ENCODE measurements at regions not wholly inside any gene's neighbourhood (a gene's known extent, or its start where the extent isn't known, plus 50 kb on each side); places are given as distances from the start of the nearest gene placed in this dataset.

- H3K9me3 Mint-ChIP-seq = no peaks in the 10 kb centered on the region
- peaks cover 7 to 14% of the 10 kb centered on the region in 2 donors for H3K27me3 Mint-ChIP-seq
- CTCF ChIA-PET = interaction anchor here (0.6 to 2.1 kb wide), 7 partner anchors 9 to 1810 kb away, joined by 3 to 19 read pairs (median 3); no protein-coding TSS in a partner anchor
- no peak overlapping the region for H3K4me3 ChIP-seq (ENCODE audit: control insufficient read depth in 1 of 2, extremely low read depth in 1 of 2, low read length in 1 of 2)
- H3K27ac Mint-ChIP-seq = no peak overlapping the region
- H3K9me3 ChIP-seq = no peaks in the 10 kb centered on the region
- POLR2A ChIA-PET = no interaction called here
- no peaks in the 10 kb centered on the region for H3K36me3 Mint-ChIP-seq
- H3K4me1 Mint-ChIP-seq = no peaks in the 10 kb centered on the region
- no peak overlapping the region for H3K27ac ChIP-seq (ENCODE audit: low read length)
- no peak overlapping the region for H3K4me3 Mint-ChIP-seq
- H3K27me3 ChIP-seq (replicated peaks in 1 of 2; ENCODE audit: control insufficient read depth in 2 of 2, extremely low read depth in 1 of 2, insufficient read depth in 2 of 2, low read length in 1 of 2) = peaks cover 0 to 2% of the 10 kb centered on the region in 2 experiments
- WGBS (ENCODE audit: insufficient coverage) = 67% methylated on average over 3 of the region's 4 CpGs
- ATAC-seq (replicated peaks in 1 of 4) (no peak), DNase-seq (no peak)
- H3K4me1 ChIP-seq (ENCODE audit: control insufficient read depth in 1 of 2, extremely low read depth in 1 of 2, insufficient read depth in 2 of 2, low read length in 2 of 2) = no peaks in the 10 kb centered on the region
- no peaks in the 10 kb centered on the region for H3K36me3 ChIP-seq (ENCODE audit: control insufficient read depth in 2 of 2, extremely low read depth in 1 of 2, insufficient read depth in 1 of 2, low read length in 1 of 2)
Observed at GRCh38 chr5:86880344-86880743, 262.6 kb downstream of the COX7C start.

DNA sequence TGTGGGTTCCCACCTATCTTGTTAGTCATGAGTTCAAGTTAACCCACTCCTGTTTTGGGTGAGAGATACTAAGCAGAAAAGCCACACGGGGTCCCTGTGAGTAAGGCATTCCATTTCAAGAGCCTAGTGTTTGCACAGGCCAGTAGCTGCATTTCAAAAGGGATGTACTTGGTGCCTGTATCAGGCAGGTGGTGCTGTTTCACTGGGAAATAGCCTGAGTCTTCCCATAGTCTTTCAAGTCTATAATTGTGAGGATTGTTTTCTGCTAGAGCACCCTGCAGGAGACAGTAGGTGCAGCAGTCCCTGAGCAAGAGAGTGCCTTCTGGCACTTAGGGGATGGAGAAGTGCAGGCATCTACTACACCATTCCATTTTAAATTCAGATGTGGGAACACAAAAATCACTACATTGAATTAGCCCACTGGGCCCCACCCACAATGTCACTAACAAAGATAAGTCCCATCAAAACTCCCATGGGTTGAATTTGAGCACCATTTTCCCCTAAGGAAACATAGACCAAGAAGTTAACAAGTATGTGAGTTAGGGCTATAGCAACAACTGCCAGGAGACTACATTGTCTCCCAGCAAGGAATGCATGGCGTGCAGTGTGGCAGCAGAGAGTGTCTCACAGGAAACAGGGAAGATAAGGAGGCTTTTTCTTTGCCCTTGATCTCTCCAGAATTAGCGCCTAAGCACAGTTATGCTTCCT lies 263.2 kb downstream of the COX7C start:
- WGBS (ENCODE audit: insufficient coverage) = 33% methylated on average over 2 of the region's 3 CpGs

GRCh38 chr5:86881493-86882090 lies 263.9 kb downstream of the COX7C start:
- ChIA-PET POLR2A (no interaction called here), CTCF (interaction anchor here in 1 of 2 donors (2.1 kb wide), 2 partner anchors 87 to 519 kb away, joined by 10 to 19 read pairs; no protein-coding TSS in a partner anchor)
- no peak overlapping the region for H3K4me3 Mint-ChIP-seq
- no peaks in the 10 kb centered on the region for H3K9me3 Mint-ChIP-seq
- no peaks in the 10 kb centered on the region for H3K4me1 Mint-ChIP-seq
- H3K27me3 Mint-ChIP-seq = peaks cover 0 to 6% of the 10 kb centered on the region in 2 donors
- no peaks in the 10 kb centered on the region for H3K9me3 ChIP-seq
- DNase-seq = no peak
- no peak overlapping the region for H3K27ac ChIP-seq (ENCODE audit: low read length)
- 93% methylated on average over 1 of the region's 1 CpG for WGBS (ENCODE audit: insufficient coverage)
- H3K36me3 Mint-ChIP-seq = no peaks in the 10 kb centered on the region
- H3K27ac Mint-ChIP-seq = no peak overlapping the region
- no peaks in the 10 kb centered on the region for H3K4me1 ChIP-seq (ENCODE audit: control insufficient read depth in 1 of 2, extremely low read depth in 1 of 2, insufficient read depth in 2 of 2, low read length in 2 of 2)
- peaks cover 0 to 2% of the 10 kb centered on the region in 2 experiments for H3K27me3 ChIP-seq (replicated peaks in 1 of 2; ENCODE audit: control insufficient read depth in 2 of 2, extremely low read depth in 1 of 2, insufficient read depth in 2 of 2, low read length in 1 of 2)
- H3K36me3 ChIP-seq (ENCODE audit: control insufficient read depth in 2 of 2, extremely low read depth in 1 of 2, insufficient read depth in 1 of 2, low read length in 1 of 2) = no peaks in the 10 kb centered on the region
- no peak for ATAC-seq (replicated peaks in 1 of 4)
- H3K4me3 ChIP-seq (ENCODE audit: control insufficient read depth in 1 of 2, extremely low read depth in 1 of 2, low read length in 1 of 2) = no peak overlapping the region

More for the DNA sequence above, 263.2 kb downstream of the COX7C start:
- CTCF ChIA-PET = interaction anchor here (0.6 to 2.1 kb wide), 6 partner anchors 9 to 1810 kb away, joined by 3 to 19 read pairs (median 4); no protein-coding TSS in a partner anchor
- Histone ChIP-seq H3K4me3 (ENCODE audit: control insufficient read depth in 1 of 2, extremely low read depth in 1 of 2, low read length in 1 of 2) (no peak overlapping the region), H3K27ac (ENCODE audit: low read length) (no peak overlapping the region), H3K9me3 (no peaks in the 10 kb centered on the region), H3K36me3 (ENCODE audit: control insufficient read depth in 2 of 2, extremely low read depth in 1 of 2, insufficient read depth in 1 of 2, low read length in 1 of 2) (no peaks in the 10 kb centered on the region), H3K4me1 (ENCODE audit: control insufficient read depth in 1 of 2, extremely low read depth in 1 of 2, insufficient read depth in 2 of 2, low read length in 2 of 2) (no peaks in the 10 kb centered on the region), H3K27me3 (replicated peaks in 1 of 2; ENCODE audit: control insufficient read depth in 2 of 2, extremely low read depth in 1 of 2, insufficient read depth in 2 of 2, low read length in 1 of 2) (peaks cover 0 to 2% of the 10 kb centered on the region in 2 experiments)
- Mint-ChIP-seq H3K27ac (no peak overlapping the region), H3K4me1 (no peaks in the 10 kb centered on the region), H3K4me3 (no peak overlapping the region), H3K9me3 (no peaks in the 10 kb centered on the region), H3K27me3 (peaks cover 1 to 11% of the 10 kb centered on the region in 2 donors), H3K36me3 (no peaks in the 10 kb centered on the region)
- ATAC-seq (replicated peaks in 1 of 4) (peak; percentile 60 to 86 (median 77)), DNase-seq (peak in 28 of 35 experiments; percentile 0 to 57 (median 5))
- POLR2A ChIA-PET = interaction anchor here in 1 of 2 donors (0.6 kb wide), 1 partner anchor 91 kb away, joined by 3 read pairs; no protein-coding TSS in a partner anchor

GRCh38 chr5:86884608-86885007 lies 266.9 kb downstream of the COX7C start:
- Histone ChIP-seq H3K27ac (ENCODE audit: low read length) (no peak overlapping the region), H3K36me3 (ENCODE audit: control insufficient read depth in 2 of 2, extremely low read depth in 1 of 2, insufficient read depth in 1 of 2, low read length in 1 of 2) (no peaks in the 10 kb centered on the region), H3K9me3 (no peaks in the 10 kb centered on the region), H3K27me3 (replicated peaks in 1 of 2; ENCODE audit: control insufficient read depth in 2 of 2, extremely low read depth in 1 of 2, insufficient read depth in 2 of 2, low read length in 1 of 2) (peaks cover 0 to 2% of the 10 kb centered on the region in 2 experiments), H3K4me3 (ENCODE audit: control insufficient read depth in 1 of 2, extremely low read depth in 1 of 2, low read length in 1 of 2) (no peak overlapping the region), H3K4me1 (ENCODE audit: control insufficient read depth in 1 of 2, extremely low read depth in 1 of 2, insufficient read depth in 2 of 2, low read length in 2 of 2) (no peaks in the 10 kb centered on the region)
- 91% methylated on average over 10 of the region's 16 CpGs for WGBS (ENCODE audit: insufficient coverage)
- ATAC-seq (replicated peaks in 1 of 4) (no peak), DNase-seq (no peak)
- no peak overlapping the region for H3K27ac Mint-ChIP-seq
- ChIA-PET POLR2A (no interaction called here), CTCF (no interaction called here)
- peaks cover 0 to 6% of the 10 kb centered on the region in 2 donors for H3K27me3 Mint-ChIP-seq
- H3K36me3 Mint-ChIP-seq = no peaks in the 10 kb centered on the region
- no peak overlapping the region for H3K4me3 Mint-ChIP-seq
- H3K4me1 Mint-ChIP-seq = no peaks in the 10 kb centered on the region
- no peaks in the 10 kb centered on the region for H3K9me3 Mint-ChIP-seq

- Histone ChIP-seq H3K4me3 (ENCODE audit: control insufficient read depth in 1 of 2, extremely low read depth in 1 of 2, low read length in 1 of 2) (no peak overlapping the region), H3K27ac (ENCODE audit: low read length) (no peak overlapping the region), H3K36me3 (ENCODE audit: control insufficient read depth in 2 of 2, extremely low read depth in 1 of 2, insufficient read depth in 1 of 2, low read length in 1 of 2) (no peaks in the 10 kb centered on the region), H3K4me1 (ENCODE audit: control insufficient read depth in 1 of 2, extremely low read depth in 1 of 2, insufficient read depth in 2 of 2, low read length in 2 of 2) (no peaks in the 10 kb centered on the region), H3K9me3 (no peaks in the 10 kb centered on the region), H3K27me3 (replicated peaks in 1 of 2; ENCODE audit: control insufficient read depth in 2 of 2, extremely low read depth in 1 of 2, insufficient read depth in 2 of 2, low read length in 1 of 2) (peaks cover 0 to 2% of the 10 kb centered on the region in 2 experiments)
- no peaks in the 10 kb centered on the region for H3K36me3 Mint-ChIP-seq
- no peaks in the 10 kb centered on the region for H3K4me1 Mint-ChIP-seq
- POLR2A ChIA-PET = no interaction called here
- H3K27ac Mint-ChIP-seq = no peak overlapping the region
- WGBS (ENCODE audit: insufficient coverage) = 40% methylated on average over 2 of the region's 2 CpGs
- peaks cover 0 to 6% of the 10 kb centered on the region in 2 donors for H3K27me3 Mint-ChIP-seq
- CTCF ChIA-PET = no interaction called here
- DNase-seq (no peak), ATAC-seq (replicated peaks in 1 of 4) (no peak)
- no peaks in the 10 kb centered on the region for H3K9me3 Mint-ChIP-seq
- H3K4me3 Mint-ChIP-seq = no peak overlapping the region
Observed at GRCh38 chr5:86885011-86885410, 267.3 kb downstream of the COX7C start.

DNA sequence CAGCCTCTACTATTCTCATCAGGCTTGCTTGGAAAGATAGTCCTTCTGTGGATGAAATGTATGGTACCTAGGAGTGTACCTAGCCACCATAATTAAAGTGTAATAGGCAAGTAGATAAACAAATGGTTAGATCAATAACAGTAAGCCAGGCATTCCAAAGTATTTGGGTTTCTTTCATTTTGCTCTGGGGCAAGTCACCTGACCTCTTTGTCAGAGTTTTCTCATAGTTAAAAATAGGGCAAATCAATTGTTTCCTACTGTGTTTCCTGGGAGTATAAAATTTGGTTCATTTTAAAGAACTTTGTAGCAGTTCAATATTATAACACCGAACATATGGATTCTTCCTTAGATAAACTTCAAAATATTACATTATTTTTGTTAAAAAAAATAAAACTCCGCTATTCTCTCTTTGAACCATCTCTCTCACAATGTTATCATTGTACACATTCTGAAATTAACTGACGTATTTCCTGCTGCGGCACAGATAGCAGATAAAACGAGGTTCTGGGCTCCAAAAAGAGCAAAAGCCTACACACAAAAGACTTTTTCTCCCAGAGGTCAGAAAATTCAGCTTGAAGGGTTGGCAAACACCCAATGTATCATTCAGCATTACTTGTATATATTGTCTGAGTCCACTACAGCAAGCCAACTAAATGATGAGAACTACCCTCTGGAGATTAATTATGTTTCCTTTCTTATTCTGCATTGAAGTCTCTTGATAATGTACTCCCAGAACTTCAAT lies 267.9 kb downstream of the COX7C start:
- no peak overlapping the region for H3K27ac Mint-ChIP-seq
- H3K27me3 Mint-ChIP-seq = peaks cover 0 to 6% of the 10 kb centered on the region in 2 donors
- H3K27ac ChIP-seq (ENCODE audit: low read length) = no peak overlapping the region
- CTCF ChIA-PET = no interaction called here
- H3K4me3 ChIP-seq (ENCODE audit: control insufficient read depth in 1 of 2, extremely low read depth in 1 of 2, low read length in 1 of 2) = no peak overlapping the region
- H3K4me1 ChIP-seq (ENCODE audit: control insufficient read depth in 1 of 2, extremely low read depth in 1 of 2, insufficient read depth in 2 of 2, low read length in 2 of 2) = no peaks in the 10 kb centered on the region
- DNase-seq (no peak), ATAC-seq (replicated peaks in 1 of 4) (no peak)
- POLR2A ChIA-PET = no interaction called here
- H3K36me3 ChIP-seq (ENCODE audit: control insufficient read depth in 2 of 2, extremely low read depth in 1 of 2, insufficient read depth in 1 of 2, low read length in 1 of 2) = no peaks in the 10 kb centered on the region
- WGBS (ENCODE audit: insufficient coverage) = 71% methylated on average over 3 of the region's 5 CpGs
- no peaks in the 10 kb centered on the region for H3K36me3 Mint-ChIP-seq
- H3K9me3 ChIP-seq = no peaks in the 10 kb centered on the region
- H3K9me3 Mint-ChIP-seq = no peaks in the 10 kb centered on the region
- no peak overlapping the region for H3K4me3 Mint-ChIP-seq
- peaks cover 0 to 2% of the 10 kb centered on the region in 2 experiments for H3K27me3 ChIP-seq (replicated peaks in 1 of 2; ENCODE audit: control insufficient read depth in 2 of 2, extremely low read depth in 1 of 2, insufficient read depth in 2 of 2, low read length in 1 of 2)
- H3K4me1 Mint-ChIP-seq = no peaks in the 10 kb centered on the region
